ENCODE measurements at regions not wholly inside any gene's neighbourhood (a gene's known extent, or its start where the extent isn't known, plus 50 kb on each side); places are given as distances from the start of the nearest gene placed in this dataset.

- H3K9me3 ChIP-seq = no peaks in the 10 kb centered on the region
- intact Hi-C loops (cut with DNase I) = no loop called here
- no peak for DNase-seq
Observed at GRCh38 chr17:73861543-73861942, 217.3 kb upstream of the SDK2 start.

GRCh38 chr17:73863761-73864535 lies 219.7 kb upstream of the SDK2 start:
- H3K27ac ChIP-seq = no peak overlapping the region
- no peak overlapping the region for H3K4me3 ChIP-seq
- TF ChIP-seq CTCF (IDR thresholded peaks at IDR 0.05) = no peak
- no peaks in the 10 kb centered on the region for H3K36me3 ChIP-seq
- ATAC-seq (no peak), DNase-seq (no peak)
- intact Hi-C loops (cut with DNase I) = no loop called here
- H3K27me3 ChIP-seq = no peaks in the 10 kb centered on the region
- H3K4me1 ChIP-seq = no peaks in the 10 kb centered on the region
- H3K9me3 ChIP-seq = no peaks in the 10 kb centered on the region

More at GRCh38 chr17:73861543-73861942, 217.3 kb upstream of the SDK2 start:
- ATAC-seq = no peak
- no peaks in the 10 kb centered on the region for H3K27me3 ChIP-seq
- no peaks in the 10 kb centered on the region for H3K36me3 ChIP-seq
- no peak overlapping the region for H3K27ac ChIP-seq
- no peak for TF ChIP-seq CTCF (IDR thresholded peaks at IDR 0.05)
- H3K4me3 ChIP-seq = no peak overlapping the region
- H3K4me1 ChIP-seq = no peaks in the 10 kb centered on the region

DNA sequence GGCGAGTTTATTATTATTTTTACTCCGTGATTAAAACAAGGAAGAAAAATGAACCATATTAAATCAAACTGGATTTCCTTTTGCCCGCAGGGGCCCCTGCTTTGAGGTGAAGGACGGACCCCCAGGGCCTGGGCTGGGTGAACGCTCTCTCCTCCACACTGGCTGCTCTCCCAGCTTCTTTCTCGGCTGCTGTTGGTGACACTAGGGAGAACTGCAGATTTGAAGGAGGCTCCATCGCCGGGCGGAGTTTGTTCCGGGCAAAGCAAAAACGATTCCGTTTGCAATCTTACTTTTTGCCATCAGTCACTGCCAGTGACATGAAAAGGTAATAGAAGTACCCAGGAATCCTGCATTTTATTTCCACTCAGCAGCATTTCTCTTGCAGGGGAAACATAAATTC lies 221.6 kb upstream of the SDK2 start:
- intact Hi-C loops (cut with DNase I) = no loop called here

GRCh38 chr17:73867056-73867455 lies 222.8 kb upstream of the SDK2 start:
- intact Hi-C loops (cut with DNase I) = no loop called here
- Histone ChIP-seq H3K27me3 (no peaks in the 10 kb centered on the region), H3K4me1 (no peaks in the 10 kb centered on the region), H3K9me3 (no peaks in the 10 kb centered on the region), H3K4me3 (no peak overlapping the region), H3K36me3 (no peaks in the 10 kb centered on the region), H3K27ac (no peak overlapping the region)
- no peak for ATAC-seq
- peak in 2 of 4 donors; percentile 6 to 39 for DNase-seq
- no peak for TF ChIP-seq CTCF (IDR thresholded peaks at IDR 0.05)

More for the DNA sequence above, 221.6 kb upstream of the SDK2 start:
- H3K27ac ChIP-seq = no peak overlapping the region
- H3K4me3 ChIP-seq = no peak overlapping the region
- no peaks in the 10 kb centered on the region for H3K36me3 ChIP-seq
- ATAC-seq (no peak), DNase-seq (no peak)
- H3K9me3 ChIP-seq = no peaks in the 10 kb centered on the region
- H3K4me1 ChIP-seq = no peaks in the 10 kb centered on the region
- TF ChIP-seq CTCF (IDR thresholded peaks at IDR 0.05) = no peak
- no peaks in the 10 kb centered on the region for H3K27me3 ChIP-seq

DNA sequence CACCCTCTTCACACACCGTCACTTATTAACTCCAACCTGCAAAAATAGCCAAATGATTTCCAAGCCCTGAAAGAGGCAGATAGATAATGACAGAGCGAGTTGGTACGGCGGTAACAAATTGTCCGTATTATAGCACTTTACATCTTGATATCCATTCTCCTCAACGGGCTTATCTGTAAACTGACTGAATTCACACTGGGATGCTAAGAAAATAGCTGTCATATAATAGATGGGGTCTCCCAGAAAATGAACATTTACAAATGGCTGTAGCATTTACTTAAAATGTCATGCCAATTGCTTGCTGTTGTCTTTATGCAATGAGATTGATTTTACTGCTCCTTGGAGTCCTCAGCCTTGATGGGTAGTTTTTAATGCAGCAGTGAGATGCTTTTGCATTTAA lies 225.8 kb upstream of the SDK2 start:
- intact Hi-C loops (cut with DNase I) = no loop called here
- DNase-seq (no peak), ATAC-seq (no peak)
- Histone ChIP-seq H3K4me3 (no peak overlapping the region), H3K9me3 (no peaks in the 10 kb centered on the region), H3K27ac (no peak overlapping the region), H3K4me1 (peaks cover 0 to 2% of the 10 kb centered on the region in 2 donors), H3K27me3 (no peaks in the 10 kb centered on the region), H3K36me3 (no peaks in the 10 kb centered on the region)
- TF ChIP-seq CTCF (IDR thresholded peaks at IDR 0.05) = no peak

Measured in left lung (tissue), 4 donors.